Adrenal gland (tissue), 5 donors: ENCODE measurements at regions not wholly inside any gene's neighbourhood (a gene's known extent, or its start where the extent isn't known, plus 50 kb on each side); places are given as distances from the start of the nearest gene placed in this dataset.

Experiments used
- CTCF ChIP-seq, 6 experiments: fragments of 450-650 bp in 4 of 6; fragments of 200-600 bp in 2 of 6; sonication (generic) in 1 of 6; IDR thresholded peaks; 1 replicate in 5 of 6; 2 replicates in 1 of 6; pipeline versions ENCODE4 v1.5.1 to v1.8.0; 2016 to 2021; ENCODE audit warnings: antibody characterized with exemption in 6 of 6, mild to moderate bottlenecking in 2 of 6, moderate library complexity in 1 of 6
- POLR2A ChIP-seq, 2 donors: fragments of 450-650 bp; IDR thresholded peaks; one replicate each; pipeline ENCODE4 v1.6.1; 2017; ENCODE audit warnings: antibody characterized with exemption in 2 of 2, mild to moderate bottlenecking in 2 of 2, moderate library complexity in 1 of 2
- donor health status: DM: no; HTN: no; CAD: no.

- TF ChIP-seq CTCF (IDR thresholded peaks at IDR 0.05) (no peak), POLR2A (IDR thresholded peaks at IDR 0.05) (no peak)
Measured at GRCh38 chr18:77974329-77974728, 724.7 kb downstream of the GALR1 start.
